GM03348 (cell line): ENCODE measurements at regions not wholly inside any gene's neighbourhood (a gene's known extent, or its start where the extent isn't known, plus 50 kb on each side); places are given as distances from the start of the nearest gene placed in this dataset.
"Not testable (repeated sequence)": the region's sequence is repeated elsewhere in the genome, so short reads cannot be mapped to it uniquely, and the experiment has no call there.

Experiments
- DNase-seq: peaks from one replicate; pipeline ENCODE4 v3.0.0; 2012; ENCODE audit warnings: low spot score

DNA sequence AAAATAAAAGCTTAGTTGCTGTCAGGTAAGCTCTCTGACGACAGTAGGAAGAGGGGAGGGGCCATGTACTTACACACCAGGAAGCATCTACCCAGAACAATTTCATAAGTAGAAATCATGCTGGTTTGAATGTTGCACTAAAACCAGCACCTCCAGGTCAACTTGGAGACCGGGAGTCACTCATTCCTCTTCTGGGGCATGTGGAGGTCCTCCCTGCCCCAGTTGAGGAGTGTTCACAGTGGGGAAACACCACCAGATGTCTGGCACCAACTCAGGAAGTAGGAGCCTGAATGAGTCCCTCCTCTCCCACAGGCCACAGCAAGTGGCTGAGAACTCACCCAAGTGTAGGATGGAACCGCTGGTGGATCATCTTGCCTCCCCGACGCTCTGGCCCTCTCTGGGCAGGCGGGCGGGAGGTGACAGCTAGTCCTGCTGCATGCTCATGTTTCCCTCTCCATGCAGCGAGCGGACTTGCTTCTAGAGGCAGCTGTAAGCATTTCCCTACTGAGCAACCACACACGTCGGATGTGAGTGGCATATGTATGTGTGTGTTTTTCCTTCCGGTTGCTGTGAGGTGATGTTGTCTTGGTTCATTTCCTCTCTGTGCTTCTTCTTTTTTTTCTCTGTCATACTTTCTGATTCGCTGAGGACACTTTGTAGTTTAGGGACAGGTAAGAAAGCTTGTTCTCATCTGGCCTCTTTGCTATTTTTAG lies 149.5 kb upstream of the NEDD9 start:
- DNase-seq: no peak

DNA sequence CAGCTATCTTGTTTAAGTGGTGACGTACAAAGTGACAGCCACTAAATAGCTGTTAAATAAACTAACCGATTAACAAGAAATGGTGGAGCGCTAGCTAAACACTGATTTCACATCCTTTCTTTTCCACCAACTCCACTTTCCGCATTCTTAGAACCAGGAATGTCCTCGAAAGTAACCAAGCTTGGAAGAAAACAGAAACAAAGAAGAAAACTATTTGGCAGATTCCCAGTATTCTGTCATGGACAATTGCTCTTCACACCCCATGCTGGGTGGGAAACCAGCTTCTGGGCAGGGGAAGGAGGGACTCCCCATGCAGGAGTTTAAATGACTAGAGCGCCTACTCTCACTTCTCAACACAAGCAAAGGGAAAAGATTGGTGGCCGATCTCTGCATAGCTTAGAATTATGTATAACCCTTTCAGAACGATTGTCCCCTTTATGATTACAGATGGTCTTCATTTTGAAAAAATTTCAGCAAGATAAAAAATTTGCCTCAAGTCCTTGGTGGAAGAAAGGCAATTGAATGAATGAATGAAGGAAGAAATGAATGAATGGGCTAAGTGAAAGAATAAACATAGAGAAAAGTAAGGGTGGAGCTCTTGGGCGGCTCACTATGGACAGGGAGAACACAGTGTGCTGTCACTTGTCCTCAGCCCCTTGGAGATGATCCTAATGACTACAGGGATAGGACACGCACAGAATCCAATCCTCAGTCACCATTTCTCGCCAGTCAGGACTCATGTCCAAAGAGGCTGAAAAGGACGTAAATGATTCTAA lies 148.7 kb upstream of the NEDD9 start:
- DNase-seq: no peak

DNA sequence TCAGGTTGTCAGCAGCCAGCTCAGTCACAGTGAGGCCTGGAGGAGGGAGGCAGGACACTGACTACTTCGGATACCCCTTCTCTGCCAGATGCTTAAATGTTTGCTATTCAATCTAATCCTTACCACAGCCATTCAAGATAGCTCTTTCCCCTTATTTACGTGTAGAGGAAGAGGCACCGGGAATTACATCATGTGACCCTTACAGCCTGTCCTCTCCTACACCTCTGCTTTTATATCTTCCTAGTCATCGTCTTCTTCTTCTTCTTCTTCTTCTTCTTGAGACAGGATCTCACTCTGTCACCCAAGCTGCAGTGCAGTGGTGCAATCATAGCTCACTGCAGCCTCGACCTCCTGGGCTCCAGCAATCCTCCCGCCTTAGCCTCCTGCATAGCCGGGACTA lies 148.1 kb upstream of the NEDD9 start:
- DNase-seq: no peak

DNA sequence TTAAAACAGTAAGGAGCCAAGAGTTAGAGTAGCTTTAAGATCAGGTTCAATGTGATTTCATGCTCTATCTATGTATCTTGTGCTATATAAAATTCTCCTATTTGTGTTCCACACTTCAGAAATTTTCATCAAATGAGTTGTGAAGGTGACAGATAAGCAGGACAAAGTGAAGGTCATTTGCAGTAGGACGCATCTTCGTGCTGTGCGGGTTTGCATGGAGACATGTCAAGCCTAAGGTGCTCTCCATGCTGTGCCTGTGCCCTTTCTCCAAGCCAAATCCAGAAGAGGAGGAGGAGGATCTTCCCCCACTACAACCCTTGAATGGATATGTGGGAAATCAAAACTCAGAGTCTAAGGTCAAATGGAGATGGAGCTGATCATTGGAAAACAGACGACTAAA lies 147.3 kb upstream of the NEDD9 start:
- no peak for DNase-seq

DNA sequence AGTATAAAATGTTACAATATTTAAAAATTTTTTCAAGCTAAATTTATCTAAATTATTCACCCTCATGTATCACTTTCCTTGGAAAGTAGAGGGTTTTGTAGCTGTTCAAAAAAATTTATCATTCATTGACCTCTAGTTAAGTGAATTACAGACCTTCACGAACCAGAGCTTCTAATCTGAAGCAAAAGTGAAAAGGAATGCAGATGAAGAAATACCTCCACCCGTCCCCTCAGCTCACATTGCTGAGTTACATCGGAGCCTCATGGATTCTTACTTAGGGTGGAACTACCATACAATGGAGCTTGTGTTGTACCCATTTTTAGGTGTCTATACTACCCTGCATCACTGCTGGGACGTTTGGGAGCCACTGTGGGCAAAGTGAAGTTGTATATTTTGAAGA lies 146.2 kb upstream of the NEDD9 start:
- no peak for DNase-seq

DNA sequence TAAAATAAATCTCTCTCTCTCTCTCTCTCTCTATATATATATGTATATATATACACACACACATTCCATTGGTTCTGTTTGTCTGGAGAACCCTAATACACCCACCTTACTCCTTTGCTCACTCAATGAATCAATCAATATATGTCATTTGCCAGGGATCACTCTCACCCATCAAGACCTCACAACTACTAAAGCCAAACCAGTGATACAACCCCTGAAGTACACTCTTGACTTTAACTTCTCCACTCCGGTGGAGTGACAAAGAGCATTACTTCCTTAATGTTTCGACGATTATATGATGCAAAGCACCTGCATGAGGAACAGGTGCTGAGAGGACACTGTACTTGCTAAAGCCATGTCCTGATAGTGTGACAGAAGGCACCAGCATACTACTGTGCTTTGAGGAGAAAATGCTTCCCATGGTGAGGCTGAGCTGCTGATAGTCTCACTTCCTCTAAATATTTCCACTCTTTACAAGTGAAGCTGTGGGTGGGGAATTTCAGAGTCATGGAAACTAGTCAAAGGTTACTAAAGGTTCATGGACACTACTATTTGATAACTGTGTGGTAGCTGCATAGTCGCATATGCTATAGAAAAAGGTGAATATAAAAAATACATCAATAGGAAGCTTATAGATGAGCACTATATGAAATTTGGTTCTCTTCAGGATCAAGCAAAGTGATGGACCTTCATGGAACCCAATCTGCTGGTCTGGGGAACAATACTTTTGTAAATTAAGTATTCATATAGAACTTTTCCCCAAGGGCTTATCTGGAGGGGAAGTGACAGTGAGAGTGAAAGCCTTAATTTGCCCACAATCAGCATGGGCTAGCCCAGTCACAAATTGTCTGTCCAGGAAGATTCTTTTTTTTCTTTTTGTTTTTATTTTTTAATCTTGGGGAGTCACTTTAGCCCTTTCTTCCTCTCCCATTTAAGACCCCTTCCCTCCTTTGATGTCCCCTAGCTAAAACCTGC lies 141.9 kb upstream of the NEDD9 start:
- DNase-seq: no peak

DNA sequence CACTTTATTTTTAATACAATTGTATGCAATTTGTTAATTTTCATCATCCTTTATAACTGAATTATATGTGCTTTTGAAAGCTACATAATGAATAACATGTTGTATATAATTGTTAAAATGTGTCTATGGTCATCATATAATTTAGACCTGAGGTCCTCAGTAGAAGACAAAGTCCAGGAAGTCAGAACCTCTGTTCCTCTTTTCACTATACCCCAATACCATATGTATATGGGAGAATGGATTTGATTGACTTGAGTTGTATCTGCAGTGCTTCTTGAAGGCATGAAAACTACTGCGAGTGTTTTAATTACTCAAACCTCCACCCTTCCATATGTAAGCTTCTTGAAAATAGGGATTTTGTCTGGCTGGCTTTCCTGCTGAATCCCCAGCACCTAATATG lies 140.7 kb upstream of the NEDD9 start:
- DNase-seq: no peak

DNA sequence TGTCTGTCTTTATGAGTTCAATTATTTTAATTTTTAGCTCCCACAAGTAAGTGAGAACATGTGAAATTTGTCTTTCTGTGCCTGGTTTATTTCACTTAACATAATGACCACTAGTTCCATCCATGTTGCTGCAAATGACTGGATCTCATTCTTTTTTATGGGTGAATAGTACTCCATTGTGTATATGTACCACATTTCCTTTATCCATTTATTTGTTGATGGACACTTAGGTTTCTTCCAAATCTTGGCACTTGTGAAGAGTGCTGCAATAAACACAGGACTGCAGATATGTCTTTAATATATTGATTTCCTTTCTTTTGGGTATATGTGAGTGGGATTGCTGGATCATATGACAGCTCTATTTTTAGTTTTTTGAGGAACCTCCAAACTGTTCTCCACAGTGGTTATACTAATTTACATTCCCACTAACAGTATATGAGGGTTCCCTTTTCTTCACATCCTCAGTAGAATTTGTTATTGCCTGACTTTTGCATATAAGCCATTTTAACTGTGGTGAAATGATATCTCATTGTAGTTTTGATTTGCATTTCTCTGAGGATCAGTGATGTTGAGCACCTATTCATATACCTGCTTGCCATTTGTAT lies 139.8 kb upstream of the NEDD9 start:
- not testable (repeated sequence) for DNase-seq

DNA sequence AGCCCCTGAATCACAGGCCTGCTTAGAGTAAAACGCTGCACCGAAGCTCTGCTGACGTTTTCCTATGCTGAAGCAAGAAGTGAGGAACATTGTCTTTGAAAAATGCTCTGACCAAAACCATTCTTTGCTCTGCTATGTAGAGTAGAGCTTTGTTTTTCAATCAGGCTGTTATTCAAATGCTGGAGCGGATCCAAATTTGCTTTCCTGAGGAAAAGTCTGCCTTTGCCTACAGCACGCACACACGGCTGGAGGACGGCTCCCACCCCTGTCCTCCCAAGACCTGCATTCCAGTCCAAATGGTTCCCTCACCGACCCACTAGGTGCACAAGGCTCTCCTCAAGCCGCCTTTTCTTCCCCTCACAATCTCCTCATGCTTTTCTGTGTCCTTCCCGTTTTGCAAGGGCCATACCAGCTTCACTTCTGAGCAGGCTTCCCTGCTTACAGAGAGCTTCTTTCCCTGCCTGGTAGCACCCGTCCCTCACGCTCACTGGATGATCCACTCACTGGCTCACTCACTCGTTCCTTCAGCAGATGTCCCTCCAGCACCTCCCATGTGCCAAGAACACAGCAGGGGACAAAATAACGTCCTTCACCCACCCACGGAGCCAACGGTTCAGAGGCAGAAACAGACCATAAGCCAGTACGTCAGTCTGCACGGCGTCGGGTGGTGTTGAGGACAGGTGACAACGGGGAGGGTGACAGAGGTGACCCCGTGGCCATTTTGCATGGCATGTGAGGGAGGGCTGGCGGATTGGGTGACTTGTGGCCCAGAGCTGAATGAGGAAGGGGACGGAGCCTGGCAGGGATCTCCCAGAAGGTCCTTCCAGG lies 137.9 kb upstream of the NEDD9 start:
- no peak for DNase-seq

DNA sequence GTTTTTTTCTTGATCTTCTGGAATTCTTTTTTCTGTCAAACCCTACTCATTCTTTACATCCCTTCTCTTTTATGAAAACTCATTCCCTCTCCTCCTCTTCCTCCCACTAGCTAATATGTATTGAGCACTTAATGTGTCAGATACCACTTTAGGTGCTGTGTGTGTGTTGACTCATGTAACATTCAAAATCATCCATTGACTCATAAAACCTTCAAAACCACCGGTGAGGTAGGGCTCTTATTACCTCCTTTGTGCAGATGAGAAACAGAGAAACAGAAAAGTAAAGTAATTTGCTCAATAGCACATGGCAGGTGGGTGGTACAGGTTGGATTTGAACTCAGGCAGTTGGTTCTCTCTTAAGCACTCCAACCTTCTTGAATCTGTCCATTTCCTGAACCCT lies 136.3 kb upstream of the NEDD9 start:
- DNase-seq: no peak

DNA sequence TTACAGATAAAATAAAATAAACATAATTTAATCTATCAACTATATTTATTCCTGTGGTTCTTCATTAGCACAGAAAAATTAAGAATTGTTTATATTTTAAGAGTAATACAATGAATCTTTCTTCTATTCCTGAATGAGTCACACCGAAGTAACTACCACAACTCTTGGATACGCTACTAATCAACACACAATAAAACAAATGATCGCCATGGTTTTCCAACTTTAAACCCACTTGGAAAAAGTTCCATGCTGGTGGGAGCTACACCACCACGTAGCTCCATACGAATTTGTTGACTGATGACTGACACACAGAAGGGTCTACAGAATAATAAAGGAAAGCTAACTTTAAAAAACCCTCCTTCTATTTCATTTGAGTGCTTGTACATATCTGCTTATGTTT lies 135.8 kb upstream of the NEDD9 start:
- no peak for DNase-seq

DNA sequence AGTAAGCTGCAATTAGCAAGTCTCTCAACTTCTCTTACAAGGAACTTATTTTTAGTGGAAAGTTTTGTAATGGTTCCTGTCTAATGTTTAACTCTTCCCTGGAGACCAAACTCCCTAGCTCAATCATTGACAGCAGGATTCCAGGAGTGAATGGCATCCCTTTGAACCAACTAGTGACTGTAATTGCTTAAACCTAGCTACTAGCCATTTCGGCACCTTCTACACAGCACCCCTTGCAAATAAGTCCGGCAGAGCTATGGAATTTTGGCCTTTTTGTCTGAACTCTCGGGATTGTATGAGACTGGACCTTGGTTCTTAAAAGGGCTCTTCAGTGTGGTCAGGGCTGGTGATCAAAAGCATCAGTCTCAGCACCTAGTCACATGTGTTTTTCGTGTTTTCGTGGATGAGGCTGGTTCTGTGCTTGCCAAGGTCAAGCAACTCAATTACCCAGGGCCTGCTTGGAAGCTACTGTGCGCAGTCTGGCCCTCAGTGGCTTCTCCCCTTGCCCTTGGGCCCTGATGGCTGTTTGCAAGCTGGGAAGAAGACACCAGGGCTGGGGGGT lies 135.3 kb upstream of the NEDD9 start:
- peak; percentile 20 for DNase-seq

DNA sequence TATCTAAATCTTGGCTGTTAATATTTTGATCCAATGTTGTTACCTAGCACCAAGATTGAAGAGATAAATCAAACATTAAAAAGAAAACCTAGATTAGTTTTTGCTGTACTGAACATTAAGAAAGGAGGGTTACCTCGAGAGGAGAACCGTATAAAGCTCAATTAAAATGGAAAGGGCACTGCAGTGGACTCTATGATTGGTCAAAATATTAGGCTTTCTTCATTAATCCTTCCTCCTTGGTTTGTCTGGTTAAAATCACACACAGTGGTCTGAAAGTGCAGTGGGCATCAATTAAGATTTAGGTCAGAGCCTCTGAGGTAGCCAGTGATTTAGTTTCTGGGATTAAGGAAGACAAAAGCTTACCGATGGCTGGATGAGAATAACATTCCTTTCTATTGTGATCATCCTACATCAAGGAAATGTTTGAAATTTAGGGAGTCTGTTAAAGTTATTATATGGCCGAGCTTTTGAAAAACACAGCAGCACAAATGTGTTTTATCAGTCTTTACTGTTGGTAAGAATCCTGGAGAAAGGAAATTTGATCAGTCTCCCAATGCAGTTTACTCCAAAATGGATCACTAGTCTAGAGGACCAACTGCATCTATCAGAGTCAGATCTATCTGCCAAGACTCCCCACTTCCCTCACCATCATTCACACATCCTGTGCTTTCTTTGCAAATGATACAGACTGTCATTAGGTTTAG lies 134.6 kb upstream of the NEDD9 start:
- DNase-seq: peak; percentile 54

DNA sequence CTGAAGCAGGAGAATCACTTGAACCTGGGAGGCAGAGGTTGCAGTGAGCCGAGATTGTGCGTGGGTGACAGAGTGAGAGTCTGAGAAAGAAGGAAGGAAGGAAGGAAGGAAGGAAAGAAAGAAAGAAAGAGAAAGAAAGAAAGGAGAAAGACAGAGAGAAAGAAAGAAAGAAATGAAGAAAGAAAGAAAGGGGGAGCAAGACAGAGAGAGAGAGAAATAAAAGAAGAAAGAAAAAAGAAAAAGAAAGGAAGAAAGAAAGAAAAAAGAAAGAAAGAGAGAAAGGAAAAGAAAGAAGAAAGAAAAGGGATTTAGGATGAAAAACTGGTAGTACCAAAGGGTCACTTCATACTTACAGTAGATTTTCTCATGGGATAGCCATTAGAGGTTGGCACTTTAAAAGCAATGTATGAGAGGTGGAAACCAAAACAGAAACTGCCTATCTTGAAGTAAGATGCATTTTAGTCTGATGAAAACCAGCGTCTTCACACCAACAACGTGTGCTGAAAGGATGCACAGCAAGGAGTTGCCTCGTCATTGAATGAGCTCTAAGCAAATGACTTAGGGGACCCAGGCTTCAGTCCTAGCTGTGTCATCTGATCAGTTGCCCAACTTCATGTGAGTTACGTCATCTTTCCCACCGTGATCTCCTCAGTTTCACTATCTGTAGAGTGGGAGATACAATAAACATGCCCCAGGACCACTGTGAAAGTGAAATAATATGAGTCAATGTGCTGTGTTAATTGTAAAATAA lies 133.9 kb upstream of the NEDD9 start:
- no peak for DNase-seq

DNA sequence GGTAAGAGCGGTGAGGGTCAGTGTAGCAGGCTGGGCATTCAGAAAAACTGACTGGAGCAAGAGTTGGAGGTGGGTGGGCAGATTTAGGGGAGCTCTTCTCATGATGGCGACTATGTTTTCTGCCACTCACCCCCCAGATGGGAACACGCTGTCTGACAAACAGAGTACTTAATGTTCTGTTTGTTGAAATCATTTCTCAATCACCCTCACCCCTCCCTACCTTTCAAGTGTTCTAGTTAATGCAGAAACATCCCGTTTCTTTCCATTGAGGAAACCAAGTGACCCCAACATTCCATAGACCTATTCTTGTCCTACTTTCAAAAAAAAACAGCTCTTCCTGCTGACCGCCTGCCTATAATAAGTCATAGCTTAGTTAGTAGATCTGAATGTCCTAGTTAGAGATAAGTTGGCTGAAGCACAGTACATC lies 132.5 kb upstream of the NEDD9 start:
- DNase-seq: no peak

DNA sequence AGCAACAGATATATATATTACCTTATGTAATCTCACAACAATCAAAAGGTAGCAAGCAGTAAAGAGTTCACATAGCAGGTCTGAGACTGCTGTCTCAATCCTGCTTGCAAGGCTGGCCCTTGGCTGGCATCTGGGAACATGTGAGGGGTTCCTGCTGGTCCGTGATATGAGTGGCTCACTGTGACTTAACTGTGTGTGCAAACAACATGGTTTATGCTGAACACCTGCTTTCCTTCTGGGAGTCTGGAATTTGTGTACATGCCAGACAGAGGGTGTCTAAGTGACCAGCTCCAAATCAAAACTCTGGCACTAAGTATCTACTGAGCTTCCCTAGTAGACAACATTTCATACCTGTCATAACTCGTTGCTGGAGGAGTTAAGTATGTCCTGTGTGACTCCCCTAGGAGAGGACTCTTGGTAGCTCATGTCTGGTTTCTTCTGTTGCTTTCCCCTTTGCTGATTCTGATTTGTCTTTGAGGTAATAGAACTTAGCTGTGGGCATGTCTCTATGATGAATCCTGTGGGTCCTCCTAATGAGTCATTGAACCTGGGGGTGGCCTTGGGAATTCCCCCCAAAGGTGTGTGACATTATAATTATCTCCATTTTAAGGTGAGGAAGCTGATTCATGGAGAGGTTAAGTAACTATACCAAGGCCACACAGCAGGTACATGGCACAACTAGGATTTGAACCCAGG lies 131.6 kb upstream of the NEDD9 start:
- no peak for DNase-seq

DNA sequence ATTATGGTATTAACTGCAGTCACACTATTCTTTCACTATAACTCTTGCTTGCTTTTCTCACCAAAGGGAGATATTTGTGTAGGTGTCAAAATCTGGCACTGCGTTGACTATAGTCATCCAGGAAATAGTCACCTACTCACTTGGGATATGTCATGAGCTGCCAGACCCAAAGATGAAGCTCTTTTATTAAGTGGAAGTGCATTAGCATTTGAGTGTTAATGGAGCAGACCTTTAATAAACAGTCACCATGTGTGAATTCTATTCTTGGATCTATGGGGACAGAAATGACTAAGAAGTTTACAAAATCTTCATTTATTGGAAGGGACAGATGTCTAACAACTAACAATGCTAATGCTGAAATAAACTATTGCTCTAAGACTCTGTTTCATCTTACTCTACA lies 130.1 kb upstream of the NEDD9 start:
- DNase-seq: no peak

DNA sequence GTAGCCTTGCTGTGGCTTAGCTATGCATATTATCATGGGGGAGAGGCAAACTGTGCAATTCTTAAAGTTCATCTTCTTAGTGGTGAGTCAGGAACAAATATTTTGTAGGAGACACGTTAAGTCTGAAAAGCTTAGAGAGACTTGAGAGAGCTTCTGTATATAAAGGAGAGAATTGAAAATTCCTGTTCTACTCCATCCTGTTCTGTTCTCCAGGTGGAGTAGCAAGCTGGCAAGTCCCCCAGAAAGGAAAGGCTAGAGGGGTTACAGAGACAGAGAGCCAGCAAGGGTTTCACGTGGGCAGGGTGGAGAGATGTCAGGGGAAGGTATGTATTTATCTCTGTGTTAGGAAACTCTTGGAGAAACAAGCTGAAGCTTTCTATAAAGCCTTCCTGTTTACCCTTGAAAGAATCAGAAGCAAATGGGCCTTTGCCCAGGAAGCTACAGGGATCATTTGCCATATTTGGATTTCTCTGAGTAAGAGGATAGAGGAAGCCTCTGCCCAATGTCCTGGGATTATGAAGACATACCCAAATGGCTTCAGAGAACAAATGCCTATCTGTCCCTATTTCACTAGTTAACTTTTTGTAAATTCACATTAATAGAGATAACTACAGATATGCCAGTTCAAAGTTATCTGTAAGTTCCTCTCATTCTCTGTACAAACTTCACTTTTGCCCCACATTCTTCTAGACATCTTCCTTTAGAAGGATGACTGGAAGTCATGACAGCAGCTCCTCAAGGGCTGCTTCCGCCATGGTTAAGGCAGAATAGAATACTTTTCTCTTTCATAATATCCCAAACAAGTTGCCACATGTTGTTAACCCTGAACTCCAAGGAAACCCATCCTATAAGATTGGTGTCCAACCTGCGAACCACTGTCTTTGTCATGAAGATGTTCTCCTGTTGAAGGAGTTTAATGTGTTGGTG lies 126.7 kb upstream of the NEDD9 start:
- peak; percentile 27 for DNase-seq
